Activated CD4-positive, CD25-positive, alpha-beta regulatory T cell (primary cell): ENCODE measurements at regions not wholly inside any gene's neighbourhood (a gene's known extent, or its start where the extent isn't known, plus 50 kb on each side); places are given as distances from the start of the nearest gene placed in this dataset.
"Not testable (repeated sequence)": the region's sequence is repeated elsewhere in the genome, so short reads cannot be mapped to it uniquely, and the experiment has no call there.

Source experiments
- DNase-seq, 4 experiments: peaks; one replicate each; lab custom pipeline; 2025; lab: John Stamatoyannopoulos, UW

DNA sequence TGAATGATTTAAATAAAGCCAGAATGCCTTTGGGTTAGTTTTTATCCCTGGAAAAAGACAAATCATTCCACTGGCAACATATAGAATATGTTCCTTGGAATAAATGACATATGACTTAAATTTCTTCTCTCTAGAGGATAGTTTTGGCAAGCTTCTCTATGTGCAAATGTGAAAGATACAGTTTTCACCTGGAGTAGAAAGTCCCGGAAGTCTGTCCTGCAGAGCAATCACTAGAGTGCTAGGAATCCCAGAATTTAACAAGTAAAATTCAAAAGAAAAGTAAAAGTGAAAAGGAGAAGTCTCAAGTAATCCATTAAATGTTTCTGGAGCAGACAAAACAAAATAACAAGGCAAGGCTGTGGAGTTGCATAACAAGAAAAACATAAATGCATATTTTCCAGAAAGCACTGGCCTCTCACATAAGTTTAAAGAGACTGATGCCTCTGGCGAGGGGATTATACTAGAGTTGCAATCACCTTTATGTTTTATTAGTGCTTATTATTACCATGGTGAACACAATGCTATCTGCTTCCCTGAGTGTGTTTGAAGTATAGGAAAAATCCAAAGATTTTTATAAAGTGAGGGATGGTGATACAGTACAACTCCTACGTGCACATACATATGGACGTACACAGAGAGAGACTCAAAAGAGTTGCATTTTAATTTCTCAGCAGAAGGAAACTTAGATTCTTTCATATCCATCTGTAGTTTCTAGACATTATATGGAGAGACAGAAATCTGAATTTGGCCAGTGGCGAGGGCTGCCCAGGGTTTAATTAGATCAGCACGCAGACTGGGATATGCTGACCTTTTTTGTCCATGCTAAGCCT, 188.3 kb upstream of the ANKRD55 start:
- no peak for DNase-seq

GRCh38 chr5:56420323-56420722, 187.2 kb upstream of the ANKRD55 start:
- no peak for DNase-seq

GRCh38 chr5:56419667-56420066, 186.5 kb upstream of the ANKRD55 start:
- DNase-seq: no peak

- DNase-seq: no peak
Observed at GRCh38 chr5:56415356-56415765, 182.2 kb upstream of the ANKRD55 start.

GRCh38 chr5:56414066-56414465, 180.9 kb upstream of the ANKRD55 start:
- DNase-seq: no peak

DNA sequence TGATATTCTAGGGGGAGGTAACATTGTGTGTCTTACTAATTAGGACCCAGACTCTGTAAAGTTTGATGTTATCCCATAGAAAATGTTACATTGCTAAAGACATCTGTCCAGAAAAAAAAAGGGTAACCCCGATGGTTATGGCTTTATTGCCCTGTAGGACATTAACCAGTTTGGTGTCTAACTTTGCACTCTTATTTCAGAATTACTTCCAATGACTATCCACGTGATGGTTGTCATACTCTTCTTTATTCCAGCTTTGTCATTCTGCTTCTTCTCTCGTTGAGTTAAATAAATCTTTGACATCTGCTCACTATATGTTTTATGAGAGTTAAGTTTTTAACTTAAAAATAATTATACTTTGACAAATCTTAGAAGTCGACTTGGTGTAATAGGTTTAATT, 180.4 kb upstream of the ANKRD55 start:
- DNase-seq: no peak

DNA sequence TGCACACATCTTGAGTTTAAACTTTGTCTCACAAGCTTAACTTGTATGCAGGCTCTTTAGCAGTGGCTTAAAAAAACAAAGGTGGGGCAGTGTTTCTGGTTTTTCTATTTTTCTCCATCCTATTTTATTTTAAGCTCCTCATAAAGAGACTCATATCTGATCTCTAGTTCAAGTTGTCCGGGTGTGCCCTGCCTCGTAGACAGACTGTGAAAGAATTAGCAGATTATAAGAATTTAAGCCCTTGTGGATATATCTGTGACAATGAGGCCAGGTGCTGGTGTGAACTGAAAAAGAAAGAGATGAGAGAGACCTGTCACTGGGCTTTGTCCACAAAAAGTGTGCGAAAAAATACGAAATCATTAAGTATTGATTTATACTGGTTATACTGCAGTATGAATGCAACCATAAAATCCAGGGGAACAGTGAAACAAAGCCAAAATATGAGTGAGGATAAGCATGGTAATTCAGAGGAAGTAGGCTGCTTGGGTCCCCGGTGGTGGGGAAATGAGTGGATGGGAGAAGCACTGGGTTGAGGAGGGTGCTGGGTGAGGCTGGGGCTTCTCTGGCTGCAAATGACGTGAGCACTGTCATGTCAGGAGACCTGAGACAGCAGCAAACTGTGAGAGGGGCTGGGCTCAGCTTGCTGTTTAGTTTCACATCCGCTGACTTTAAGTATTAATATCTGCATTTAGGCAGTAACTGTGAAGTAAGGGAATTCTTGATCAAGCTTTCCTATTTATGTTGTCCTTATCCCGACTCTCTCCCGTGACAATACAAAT, 179.7 kb upstream of the ANKRD55 start:
- DNase-seq: no peak

- no peak for DNase-seq
Observed at GRCh38 chr5:56410696-56411095, 177.6 kb upstream of the ANKRD55 start.

DNA sequence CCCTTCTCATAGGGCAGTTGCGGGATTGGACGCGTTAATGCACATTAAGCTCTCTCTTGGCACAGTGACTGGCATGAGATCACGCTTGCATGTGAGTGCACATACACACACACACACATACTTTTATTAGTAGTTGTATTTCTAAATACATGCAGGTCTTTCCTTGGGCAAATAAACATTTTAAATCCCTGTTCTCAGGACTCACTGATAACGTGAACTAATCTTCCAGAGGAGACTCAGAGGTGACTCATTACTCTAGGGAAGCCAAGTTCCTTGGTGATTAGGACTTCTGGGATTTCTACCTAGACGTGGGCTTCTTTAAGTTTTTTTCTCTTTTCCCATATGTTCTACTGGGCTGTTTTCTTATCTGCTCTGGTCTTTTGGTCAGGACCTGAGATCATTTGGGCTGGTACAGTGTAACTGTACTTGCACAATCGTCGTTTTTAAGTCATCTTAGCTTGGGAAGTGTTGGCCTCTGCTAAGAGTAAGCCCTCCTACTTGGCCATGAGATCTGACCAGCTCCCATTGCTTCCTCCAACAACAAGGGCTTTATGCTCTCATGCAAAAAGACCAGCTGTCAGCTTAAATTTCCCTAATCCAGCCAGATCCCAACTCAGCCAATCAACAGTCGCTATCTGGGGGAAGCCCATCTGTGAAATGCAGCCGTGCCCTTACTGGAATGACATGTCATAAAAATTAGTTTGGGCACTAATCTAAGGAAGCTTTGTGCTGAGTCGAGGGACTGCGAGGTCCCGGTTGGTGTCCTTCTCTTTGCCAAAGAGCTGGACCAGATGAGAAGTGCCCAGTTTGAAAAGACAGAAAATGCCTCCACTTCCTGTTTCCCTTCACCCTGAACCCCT, 176.4 kb upstream of the ANKRD55 start:
- DNase-seq: no peak

DNA sequence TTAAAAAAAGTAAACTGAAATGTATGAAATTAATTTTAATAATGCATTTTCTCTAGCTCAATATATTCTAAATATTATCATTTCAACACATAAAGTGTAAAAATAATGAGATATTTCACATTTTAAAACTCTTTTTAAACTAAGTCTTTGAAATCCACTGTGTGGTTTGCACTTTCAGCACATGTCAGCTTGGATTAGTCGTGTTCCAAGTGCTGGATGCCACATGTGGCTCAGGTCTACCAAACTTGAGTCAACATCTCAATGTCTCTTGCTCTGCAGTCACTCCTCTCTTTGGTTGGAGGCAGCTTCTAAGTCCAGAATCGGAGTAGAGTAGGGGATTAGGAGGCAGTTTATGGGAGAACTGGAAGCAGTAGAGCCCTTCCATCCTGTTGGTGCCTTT, 173.7 kb upstream of the ANKRD55 start:
- DNase-seq: no peak

- no peak for DNase-seq
Observed at GRCh38 chr5:56406221-56406620, 173.1 kb upstream of the ANKRD55 start.

DNA sequence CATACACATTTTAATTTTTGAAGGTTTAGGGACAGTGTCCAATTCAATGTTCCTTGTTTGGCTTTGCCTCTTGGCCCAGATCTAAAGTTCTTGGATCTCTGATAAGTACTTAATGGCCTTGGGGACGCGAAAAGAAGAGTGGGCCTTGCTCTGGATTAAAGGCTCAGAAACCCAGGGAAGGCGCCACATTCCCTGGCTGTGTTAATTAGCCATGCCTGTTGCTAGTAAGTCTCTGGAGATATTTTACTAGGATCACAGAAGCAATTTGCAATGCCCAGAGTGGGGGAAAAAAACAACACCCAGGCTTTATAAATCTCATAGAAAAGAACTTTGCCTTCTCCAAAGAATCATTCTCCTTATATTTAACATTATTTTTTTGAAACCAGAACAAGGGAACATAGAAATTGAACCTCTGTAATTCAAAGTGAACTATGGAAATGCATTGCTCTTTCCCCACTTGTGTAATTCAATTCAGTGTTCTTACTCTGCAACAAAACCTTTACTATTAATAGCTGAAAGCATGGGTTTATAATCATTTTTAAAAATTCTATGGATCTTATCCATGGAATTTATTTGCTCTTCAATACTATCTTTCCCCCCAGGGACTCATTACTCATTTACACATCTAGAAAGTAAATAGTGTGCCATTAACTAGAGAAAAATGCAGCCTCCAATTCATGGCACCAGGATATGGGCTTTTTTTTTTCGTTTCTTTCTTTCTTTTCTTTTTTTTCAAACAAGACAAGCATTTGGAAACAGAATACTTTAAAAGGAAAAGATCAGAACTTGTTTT, 172.2 kb upstream of the ANKRD55 start:
- DNase-seq: no peak

DNA sequence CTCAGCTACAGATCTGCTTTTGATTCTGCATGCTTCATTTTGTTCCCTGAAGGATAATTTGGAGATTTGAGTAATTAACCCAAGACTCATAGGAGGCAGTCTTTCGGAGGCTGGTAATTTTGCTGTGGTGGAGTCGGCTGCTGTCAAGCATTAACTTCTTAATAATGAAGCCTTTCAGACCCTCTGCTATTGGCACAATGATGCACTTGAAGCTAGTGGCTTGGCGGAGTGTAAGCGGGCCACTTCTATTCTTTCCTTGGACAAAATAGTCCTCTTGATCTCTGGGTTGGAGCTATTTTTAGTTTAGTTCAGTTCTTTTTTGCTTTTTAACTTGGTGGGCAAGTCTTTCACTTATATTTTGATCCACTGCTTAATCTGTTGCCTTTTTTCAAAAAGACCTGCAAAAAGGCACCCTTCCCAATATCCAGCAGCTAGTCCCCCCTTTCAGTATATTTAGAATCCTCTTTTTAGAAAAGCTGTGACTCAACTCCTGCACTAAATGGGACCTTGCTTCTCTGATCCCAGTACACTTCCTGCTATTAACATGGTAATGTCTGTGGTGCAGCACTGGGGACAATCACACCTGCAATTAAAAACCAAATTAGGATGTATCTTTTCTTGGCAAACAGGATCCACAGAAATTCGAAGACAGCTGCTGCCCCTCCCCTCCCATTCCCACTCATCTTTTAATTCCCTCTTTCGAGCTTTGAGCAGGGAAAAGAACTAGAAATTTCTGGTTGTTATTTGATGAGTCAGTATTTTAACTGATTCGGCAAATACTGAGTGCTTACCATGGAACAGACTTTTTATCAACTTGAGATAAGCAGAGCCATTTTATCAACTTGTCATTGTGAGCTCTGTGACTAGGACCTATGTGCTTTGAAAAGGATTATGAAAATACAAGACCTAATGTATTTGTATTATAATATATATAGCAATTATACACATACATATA, 169.4 kb upstream of the ANKRD55 start:
- DNase-seq: no peak

DNA sequence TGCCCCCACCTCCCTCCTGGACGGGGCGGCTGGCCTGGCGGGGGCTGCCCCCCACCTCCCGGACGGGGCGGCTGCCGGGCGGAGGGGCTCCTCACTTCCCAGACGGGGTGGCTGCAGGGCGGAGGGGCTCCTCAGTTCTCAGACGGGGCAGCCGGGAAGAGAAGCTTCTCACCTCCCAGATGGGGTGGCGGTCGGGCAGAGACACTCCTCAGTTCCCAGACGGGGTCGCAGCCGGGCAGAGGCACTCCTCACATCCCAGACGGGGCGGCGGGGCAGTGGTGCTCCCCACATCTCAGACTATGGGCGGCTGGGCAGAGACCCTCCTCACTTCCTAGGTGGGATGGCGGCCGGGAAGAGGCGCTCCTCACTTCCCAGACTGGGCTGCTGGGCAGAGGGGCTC, 164.7 kb upstream of the ANKRD55 start:
- not testable (repeated sequence) for DNase-seq

DNA sequence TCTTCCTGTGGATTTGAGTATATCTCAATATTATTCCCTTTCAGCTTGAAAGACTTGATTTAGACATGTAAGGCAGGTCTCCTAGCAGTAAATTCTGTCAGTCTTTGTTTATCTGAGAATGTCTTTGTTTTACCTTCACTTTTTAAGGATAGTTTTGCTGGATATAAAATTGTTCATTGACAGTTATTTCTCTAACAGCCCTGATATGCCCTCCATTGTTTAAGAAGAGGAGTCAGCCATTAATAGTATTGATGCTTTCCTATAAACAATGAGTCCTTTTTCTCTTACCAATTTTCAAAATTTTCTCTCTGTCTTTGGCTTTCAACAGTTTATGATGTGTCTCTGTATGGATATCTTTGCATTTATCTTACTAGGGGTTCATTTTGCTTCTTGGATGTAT, 163.5 kb upstream of the ANKRD55 start:
- DNase-seq: no peak

DNA sequence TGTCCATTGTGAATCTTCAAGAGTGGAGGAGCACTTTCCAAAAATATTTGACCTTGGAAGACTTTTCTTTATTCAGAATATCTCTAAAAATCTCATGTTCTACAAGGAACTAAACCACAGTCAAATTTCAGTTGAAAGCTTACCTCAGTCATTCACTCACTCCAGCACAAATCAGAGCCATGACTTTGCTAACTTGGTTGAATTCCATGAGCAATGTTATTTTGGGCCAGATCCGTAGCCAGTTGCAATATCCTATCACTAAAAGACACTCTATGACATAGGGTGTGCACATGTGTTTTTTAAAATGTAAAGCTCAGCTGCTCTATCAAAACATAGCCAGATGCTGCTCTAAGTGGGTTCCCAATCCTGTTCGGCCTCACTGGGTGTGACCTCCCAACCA, 156.1 kb upstream of the ANKRD55 start:
- DNase-seq: no peak

DNA sequence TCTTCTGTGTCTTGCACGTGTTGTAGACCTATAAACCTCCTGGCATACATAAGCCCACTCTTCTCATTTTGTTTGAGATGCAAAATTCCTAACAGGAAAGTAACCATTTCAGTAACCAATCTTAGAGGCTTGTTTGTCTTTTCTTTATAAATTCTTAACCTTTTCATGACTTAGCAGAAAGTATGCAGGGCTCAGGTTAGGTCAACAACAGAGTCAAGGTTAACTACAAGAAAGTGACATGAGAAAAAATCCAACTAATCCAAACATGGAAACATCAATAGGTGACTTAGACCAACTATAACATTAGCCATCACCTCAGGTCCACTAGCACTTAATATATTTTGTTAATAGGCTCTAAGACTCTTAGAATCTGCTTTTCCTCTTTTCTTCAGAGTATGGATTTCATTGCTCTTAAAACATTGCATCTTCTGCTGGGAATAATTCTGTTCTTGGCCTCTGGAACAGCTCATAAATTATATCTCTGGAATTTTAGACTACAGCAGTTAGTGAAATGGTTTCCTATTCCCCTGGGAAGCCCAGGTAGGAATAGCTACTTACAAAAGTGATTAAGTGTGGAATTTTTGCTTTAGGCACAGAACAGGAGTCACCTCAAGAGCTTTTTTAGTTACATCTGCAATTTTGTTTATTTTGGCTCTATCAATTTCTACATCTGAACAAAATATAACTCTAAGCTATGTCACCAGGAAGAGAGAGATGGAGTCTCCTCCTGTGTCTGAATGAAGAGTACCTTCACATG, 155.3 kb upstream of the ANKRD55 start:
- no peak for DNase-seq

GRCh38 chr5:56386046-56386445, 152.9 kb upstream of the ANKRD55 start:
- DNase-seq: no peak

DNA sequence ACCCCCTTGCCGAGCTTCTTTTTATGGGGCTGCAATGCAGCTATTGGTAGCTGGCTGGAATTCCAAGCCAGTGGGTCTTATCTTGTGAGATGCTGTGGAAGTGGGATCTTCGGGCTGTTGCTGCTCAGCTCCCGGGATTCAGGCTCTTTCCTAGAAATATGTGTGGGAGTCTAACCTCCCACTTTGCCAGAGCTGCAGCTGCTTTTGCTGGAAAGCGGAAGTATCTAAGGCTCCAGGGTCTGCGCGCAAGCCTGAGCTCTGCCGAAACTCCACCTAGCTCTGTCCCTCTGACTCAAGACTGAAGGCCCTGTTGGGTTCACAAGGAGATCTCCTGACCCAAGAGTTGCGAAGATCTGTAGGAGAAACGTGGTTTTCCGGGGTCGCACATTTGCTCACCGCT, 151.1 kb upstream of the ANKRD55 start:
- no peak for DNase-seq

DNA sequence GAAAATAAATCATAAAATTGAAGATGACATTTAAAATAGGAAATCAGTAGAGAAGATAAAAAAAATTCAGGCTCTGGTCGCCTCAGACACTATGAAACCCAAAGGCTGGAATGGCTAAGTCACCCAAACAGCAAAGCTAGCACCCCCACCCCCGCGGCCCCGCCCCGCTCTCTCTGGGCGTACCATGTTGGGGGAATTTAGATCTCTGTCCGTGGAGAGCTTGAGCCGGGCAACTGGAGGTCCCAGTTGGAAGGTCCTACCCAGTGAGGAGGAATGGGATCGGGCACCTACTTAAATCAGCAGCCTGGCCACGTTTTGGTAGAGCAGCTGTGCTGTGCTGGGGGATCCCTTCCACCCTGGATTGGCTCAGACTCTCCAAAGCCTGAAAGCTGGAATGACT, 150.6 kb upstream of the ANKRD55 start:
- DNase-seq: no peak
